Neural cell (in vitro differentiated cells): ENCODE measurements at regions not wholly inside any gene's neighbourhood (a gene's known extent, or its start where the extent isn't known, plus 50 kb on each side); places are given as distances from the start of the nearest gene placed in this dataset.
"Not testable (repeated sequence)": the region's sequence is repeated elsewhere in the genome, so short reads cannot be mapped to it uniquely, and the experiment has no call there.

Source experiments
- H2AFZ ChIP-seq: fragments of 200-600, 300-800 bp; sonication (generic), shearing (Covaris generic); 2 replicates; pipeline ENCODE4 v1.6.0; 2014; ENCODE audit warnings: low read depth, mild to moderate bottlenecking, antibody characterized with exemption, low read length, moderate library complexity
- H3F3A ChIP-seq: fragments of 200-600 bp; shearing (Covaris generic); 2 replicates; pipeline ENCODE4 v1.6.1; 2016; ENCODE audit warnings: mild to moderate bottlenecking, moderate library complexity, mixed read lengths, antibody characterized with exemption, low read length; ENCODE audit not compliant: insufficient read depth, poor library complexity, severe bottlenecking
- H3K27ac ChIP-seq: fragments of 200-600, 300-800 bp; sonication (generic), shearing (Covaris generic); 2 replicates; pipeline ENCODE4 v1.5.1; 2014; ENCODE audit warnings: mild to moderate bottlenecking, low read length, moderate library complexity
- H3K27me3 ChIP-seq: fragments of 300-800, 200-600 bp; sonication (generic), shearing (Covaris generic); 2 replicates; pipeline ENCODE4 v1.6.0; 2014; ENCODE audit warnings: mild to moderate bottlenecking, low read depth, low read length, moderate library complexity; ENCODE audit not compliant: insufficient read depth
- H3K36me3 ChIP-seq: fragments of 300-800, 200-600 bp; sonication (generic), shearing (Covaris generic); 2 replicates; pipeline ENCODE4 v1.5.1; 2014; ENCODE audit warnings: mild to moderate bottlenecking, antibody characterized with exemption, low read length, moderate library complexity; ENCODE audit not compliant: insufficient read depth
- H3K4me2 ChIP-seq: fragments of 300-800, 200-600 bp; sonication (generic), shearing (Covaris generic); 2 replicates; pipeline ENCODE4 v1.6.0; 2014; ENCODE audit warnings: mild to moderate bottlenecking, low read length
- H3K4me3 ChIP-seq: fragments of 300-800, 200-600 bp; sonication (generic), shearing (Covaris generic); 2 replicates; pipeline ENCODE4 v1.5.1; 2014; ENCODE audit warnings: mild to moderate bottlenecking, low read length, moderate library complexity
- H3K79me2 ChIP-seq: fragments of 200-600 bp; shearing (Covaris generic); replicated peaks from 2 replicates; pipeline ENCODE4 v1.6.0; 2014; ENCODE audit warnings: mild to moderate bottlenecking, low read length, moderate library complexity; ENCODE audit not compliant: insufficient read depth
- H3K9ac ChIP-seq: fragments of 300-800, 200-600 bp; sonication (generic), shearing (Covaris generic); 2 replicates; pipeline ENCODE4 v1.6.1; 2016; ENCODE audit warnings: mild to moderate bottlenecking, low read length, mixed read lengths
- H3K9me2 ChIP-seq: fragments of 200-600 bp; shearing (Covaris generic); 2 replicates; pipeline ENCODE4 v1.6.1; 2016; ENCODE audit warnings: mild to moderate bottlenecking, low read length, mixed read lengths; ENCODE audit not compliant: insufficient read depth
- H3K9me3 ChIP-seq: fragments of 200-600, 300-800 bp; sonication (generic), shearing (Covaris generic); 2 replicates; pipeline ENCODE4 v1.6.1; 2016; ENCODE audit warnings: mild to moderate bottlenecking, mixed run types, low read length, moderate library complexity, mixed read lengths
- H4K20me1 ChIP-seq: fragments of 200-600 bp; shearing (Covaris generic); 2 replicates; pipeline ENCODE4 v1.6.1; 2016; ENCODE audit warnings: mild to moderate bottlenecking, mixed run types; ENCODE audit not compliant: insufficient read depth
- CTCF ChIP-seq: fragments of 450-650 bp; IDR thresholded peaks from 2 replicates; pipeline ENCODE4 v1.5.1; 2014; ENCODE audit warnings: antibody characterized with exemption, mild to moderate bottlenecking, moderate library complexity; ENCODE audit not compliant: poor library complexity, severe bottlenecking
- EP300 ChIP-seq: fragments of 450-650 bp; conservative IDR thresholded peaks from 2 replicates; pipeline ENCODE4 v1.6.1; 2014; ENCODE audit warnings: antibody characterized with exemption, mild to moderate bottlenecking, moderate library complexity; ENCODE audit not compliant: poor library complexity, severe bottlenecking
- EZH2 ChIP-seq: fragments of 200-600, 300-800 bp; shearing (Covaris generic), sonication (generic); IDR thresholded peaks from 2 replicates; pipeline ENCODE4 v1.6.1; 2014; ENCODE audit warnings: antibody characterized with exemption, low read length, borderline replicate concordance, mild to moderate bottlenecking; ENCODE audit not compliant: insufficient read depth, poor library complexity, severe bottlenecking
- MXI1 ChIP-seq: fragments of 450-650 bp; conservative IDR thresholded peaks from 2 replicates; pipeline ENCODE4 v1.6.1; 2014; ENCODE audit warnings: antibody characterized with exemption, mild to moderate bottlenecking; ENCODE audit not compliant: poor library complexity, severe bottlenecking
- POLR2AphosphoS5 ChIP-seq: IDR thresholded peaks from 2 replicates; pipeline ENCODE4 v1.6.1; 2012
- RAD21 ChIP-seq: fragments of 450-650 bp; conservative IDR thresholded peaks from 2 replicates; pipeline ENCODE4 v1.6.1; 2014; ENCODE audit warnings: antibody characterized with exemption, mild to moderate bottlenecking, moderate library complexity
- REST ChIP-seq: IDR thresholded peaks from 2 replicates; pipeline ENCODE4 v1.6.1; 2012; ENCODE audit warnings: borderline replicate concordance
- SMC3 ChIP-seq: fragments of 450-650 bp; conservative IDR thresholded peaks from 2 replicates; pipeline ENCODE4 v1.6.1; 2014; ENCODE audit warnings: antibody characterized with exemption, mild to moderate bottlenecking, moderate library complexity; ENCODE audit not compliant: poor library complexity
- TAF1 ChIP-seq: IDR thresholded peaks from 2 replicates; pipeline ENCODE4 v1.6.1; 2012; ENCODE audit warnings: low read depth

GRCh38 chr2:129043677-129044076, 725.0 kb upstream of the HS6ST1 start:
- H3K9me2 ChIP-seq, H4K20me1 ChIP-seq, H3K27me3 ChIP-seq, H3K4me2 ChIP-seq, H3K36me3 ChIP-seq, H3K4me3 ChIP-seq, H3K27ac ChIP-seq, H3K79me2 ChIP-seq, H3K9me3 ChIP-seq, H2AFZ ChIP-seq, H3K9ac ChIP-seq, H3F3A ChIP-seq: not testable (repeated sequence)

- H3K9me3 ChIP-seq, H3K9ac ChIP-seq, H3K27me3 ChIP-seq, H3K27ac ChIP-seq, H3F3A ChIP-seq, H2AFZ ChIP-seq, H3K4me2 ChIP-seq, H3K4me3 ChIP-seq, H3K79me2 ChIP-seq, H3K9me2 ChIP-seq, H4K20me1 ChIP-seq, H3K36me3 ChIP-seq: not testable (repeated sequence)
These were observed 727.8 kb upstream of the HS6ST1 start for GRCh38 chr2:129046475-129046874.

GRCh38 chr2:129050101-129050500, 731.4 kb upstream of the HS6ST1 start:
- Histone ChIP-seq H3K9ac (no peak overlapping the region), H2AFZ (no peak overlapping the region), H3K79me2 (no peaks in the 10 kb centered on the region), H3K9me2 (no peaks in the 10 kb centered on the region), H3K27ac (no peak overlapping the region), H3K27me3 (no peaks in the 10 kb centered on the region), H3K9me3 (no peaks in the 10 kb centered on the region), H3F3A (no peaks in the 10 kb centered on the region), H3K4me2 (no peak overlapping the region), H3K4me3 (no peak overlapping the region), H3K36me3 (no peaks in the 10 kb centered on the region), H4K20me1 (no peaks in the 10 kb centered on the region)
- no peak for TF ChIP-seq MXI1
- no peak for TF ChIP-seq EP300
- no peak for TF ChIP-seq POLR2AphosphoS5
- no peak for TF ChIP-seq EZH2
- no peak for TF ChIP-seq TAF1
- no peak for TF ChIP-seq CTCF
- TF ChIP-seq SMC3, result no peak
- TF ChIP-seq RAD21, result no peak
- no peak for TF ChIP-seq REST
